ENCODE measurements at regions not wholly inside any gene's neighbourhood (a gene's known extent, or its start where the extent isn't known, plus 50 kb on each side); places are given as distances from the start of the nearest gene placed in this dataset.

DNA sequence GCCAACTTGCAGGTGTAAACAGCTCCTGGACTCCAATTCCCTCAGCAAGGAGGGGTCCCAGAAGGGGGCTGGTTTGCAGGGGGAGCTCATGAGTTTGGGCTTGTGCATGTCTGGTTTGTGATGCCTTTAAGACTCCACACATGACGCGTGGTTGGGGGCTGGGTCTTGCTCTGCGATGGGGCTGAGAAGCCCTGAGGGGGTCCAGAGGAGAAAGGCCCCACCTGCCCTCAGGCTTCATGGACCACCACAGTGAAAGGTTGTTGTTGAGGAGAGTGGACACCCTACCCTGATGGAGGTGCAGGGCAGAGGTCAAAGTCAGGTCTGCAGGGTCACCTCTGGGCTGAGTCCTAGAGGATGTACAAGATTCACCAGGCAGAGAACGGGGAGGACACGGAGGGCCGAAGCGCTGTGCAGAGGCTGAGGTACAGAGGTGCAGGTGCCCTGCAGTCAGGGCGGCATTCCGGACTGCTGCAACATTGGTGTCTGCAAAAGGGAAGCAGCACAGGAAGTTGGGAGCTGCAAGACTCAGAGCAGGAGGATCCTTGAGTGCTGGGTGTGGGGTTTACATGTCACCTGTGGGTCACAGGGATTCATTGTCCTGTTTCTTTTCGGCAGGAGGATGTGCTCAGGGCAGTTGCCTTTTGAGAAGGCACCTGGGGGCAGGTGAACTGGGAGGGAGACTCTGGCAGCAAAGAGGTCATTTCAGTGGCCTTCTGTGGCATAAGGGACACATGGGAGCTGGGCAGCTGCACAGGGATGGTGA lies 399.4 kb downstream of the PTPRU start:
- TF ChIP-seq, protein P1, sequence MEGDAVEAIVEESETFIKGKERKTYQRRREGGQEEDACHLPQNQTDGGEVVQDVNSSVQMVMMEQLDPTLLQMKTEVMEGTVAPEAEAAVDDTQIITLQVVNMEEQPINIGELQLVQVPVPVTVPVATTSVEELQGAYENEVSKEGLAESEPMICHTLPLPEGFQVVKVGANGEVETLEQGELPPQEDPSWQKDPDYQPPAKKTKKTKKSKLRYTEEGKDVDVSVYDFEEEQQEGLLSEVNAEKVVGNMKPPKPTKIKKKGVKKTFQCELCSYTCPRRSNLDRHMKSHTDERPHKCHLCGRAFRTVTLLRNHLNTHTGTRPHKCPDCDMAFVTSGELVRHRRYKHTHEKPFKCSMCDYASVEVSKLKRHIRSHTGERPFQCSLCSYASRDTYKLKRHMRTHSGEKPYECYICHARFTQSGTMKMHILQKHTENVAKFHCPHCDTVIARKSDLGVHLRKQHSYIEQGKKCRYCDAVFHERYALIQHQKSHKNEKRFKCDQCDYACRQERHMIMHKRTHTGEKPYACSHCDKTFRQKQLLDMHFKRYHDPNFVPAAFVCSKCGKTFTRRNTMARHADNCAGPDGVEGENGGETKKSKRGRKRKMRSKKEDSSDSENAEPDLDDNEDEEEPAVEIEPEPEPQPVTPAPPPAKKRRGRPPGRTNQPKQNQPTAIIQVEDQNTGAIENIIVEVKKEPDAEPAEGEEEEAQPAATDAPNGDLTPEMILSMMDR (IDR thresholded peaks at IDR 0.05) = no peak
- no peak for TF ChIP-seq POLR2AphosphoS5 (IDR thresholded peaks at IDR 0.05)

Data from upper lobe of left lung (tissue), 4 donors.